ENCODE measurements at regions not wholly inside any gene's neighbourhood (a gene's known extent, or its start where the extent isn't known, plus 50 kb on each side); places are given as distances from the start of the nearest gene placed in this dataset.

DNA sequence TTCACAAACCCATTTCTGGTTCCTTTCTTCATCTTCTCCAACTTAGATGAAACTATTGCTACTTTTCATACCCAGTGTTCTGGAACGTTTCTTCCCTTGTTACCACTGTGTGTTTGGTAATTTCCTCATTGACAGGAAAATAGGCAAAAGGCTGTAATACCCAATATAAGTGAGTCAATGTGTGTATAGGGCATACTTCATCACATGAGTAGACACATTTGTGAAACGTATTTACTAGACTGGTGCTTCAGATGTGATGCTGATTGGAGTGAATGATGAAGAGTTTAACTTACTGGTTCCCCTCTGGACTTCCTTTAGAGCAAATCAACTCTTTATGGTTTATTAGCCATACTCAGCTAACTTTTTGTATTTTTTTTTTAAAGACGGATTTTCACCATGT is 195.1 kb upstream of the ATP6AP2 start:
- Histone ChIP-seq H3K27ac (no peak overlapping the region), H3K9me3 (no peaks in the 10 kb centered on the region), H3K4me3 (no peak overlapping the region), H3K4me1 (no peaks in the 10 kb centered on the region), H3K36me3 (no peaks in the 10 kb centered on the region), H3K27me3 (no peaks in the 10 kb centered on the region)
- in situ Hi-C loops (cut with MboI; ENCODE audit: low pct_ligation_motif_present in 1 of 4, low pct_unique_long_range_greater_than_20kb in 1 of 4, low sequenced_read_pairs in 3 of 4) (no loop called here), intact Hi-C loops (cut with DNase I; ENCODE audit: low total_unique reads) (no loop called here)
- DNase-seq, result no peak
- TF ChIP-seq EP300 (IDR thresholded peaks at IDR 0.05; ENCODE audit: low read depth) (no peak), POLR2A (IDR thresholded peaks at IDR 0.05) (no peak), POLR2AphosphoS5 (IDR thresholded peaks at IDR 0.05) (no peak)
- TF ChIP-seq, protein P1, sequence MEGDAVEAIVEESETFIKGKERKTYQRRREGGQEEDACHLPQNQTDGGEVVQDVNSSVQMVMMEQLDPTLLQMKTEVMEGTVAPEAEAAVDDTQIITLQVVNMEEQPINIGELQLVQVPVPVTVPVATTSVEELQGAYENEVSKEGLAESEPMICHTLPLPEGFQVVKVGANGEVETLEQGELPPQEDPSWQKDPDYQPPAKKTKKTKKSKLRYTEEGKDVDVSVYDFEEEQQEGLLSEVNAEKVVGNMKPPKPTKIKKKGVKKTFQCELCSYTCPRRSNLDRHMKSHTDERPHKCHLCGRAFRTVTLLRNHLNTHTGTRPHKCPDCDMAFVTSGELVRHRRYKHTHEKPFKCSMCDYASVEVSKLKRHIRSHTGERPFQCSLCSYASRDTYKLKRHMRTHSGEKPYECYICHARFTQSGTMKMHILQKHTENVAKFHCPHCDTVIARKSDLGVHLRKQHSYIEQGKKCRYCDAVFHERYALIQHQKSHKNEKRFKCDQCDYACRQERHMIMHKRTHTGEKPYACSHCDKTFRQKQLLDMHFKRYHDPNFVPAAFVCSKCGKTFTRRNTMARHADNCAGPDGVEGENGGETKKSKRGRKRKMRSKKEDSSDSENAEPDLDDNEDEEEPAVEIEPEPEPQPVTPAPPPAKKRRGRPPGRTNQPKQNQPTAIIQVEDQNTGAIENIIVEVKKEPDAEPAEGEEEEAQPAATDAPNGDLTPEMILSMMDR (IDR thresholded peaks at IDR 0.05), result no peak
- WGBS, 2 donors (ENCODE audit: low coverage in 1 of 2), result 44% methylated on average over 3 of the region's 3 CpGs; no CpG with 5 or more reads in 1 of the 2 donors

DNA sequence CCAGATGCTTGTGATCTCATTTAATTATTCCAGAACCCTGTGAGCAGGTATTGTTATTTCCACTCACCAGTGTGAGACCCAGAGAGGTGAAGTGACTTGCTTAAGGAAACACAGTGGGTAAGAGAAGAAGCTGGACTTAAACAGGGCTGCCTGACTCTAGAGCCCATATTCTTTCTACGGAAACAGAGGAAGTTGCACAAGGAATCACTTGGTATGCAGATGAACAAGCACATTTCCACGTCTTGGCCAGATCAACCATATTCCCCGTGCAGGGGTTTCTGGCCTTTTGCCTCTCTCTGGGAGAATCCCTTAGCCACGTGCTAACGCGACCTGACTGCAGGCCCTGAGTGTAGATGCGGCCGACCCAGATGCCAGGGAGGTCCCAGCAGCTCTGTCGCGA is 195.5 kb upstream of the ATP6AP2 start:
- in situ Hi-C loops (cut with MboI; ENCODE audit: low pct_ligation_motif_present in 1 of 4, low pct_unique_long_range_greater_than_20kb in 1 of 4, low sequenced_read_pairs in 3 of 4), result no loop called here
- H3K27ac ChIP-seq, result no peak overlapping the region

DNA sequence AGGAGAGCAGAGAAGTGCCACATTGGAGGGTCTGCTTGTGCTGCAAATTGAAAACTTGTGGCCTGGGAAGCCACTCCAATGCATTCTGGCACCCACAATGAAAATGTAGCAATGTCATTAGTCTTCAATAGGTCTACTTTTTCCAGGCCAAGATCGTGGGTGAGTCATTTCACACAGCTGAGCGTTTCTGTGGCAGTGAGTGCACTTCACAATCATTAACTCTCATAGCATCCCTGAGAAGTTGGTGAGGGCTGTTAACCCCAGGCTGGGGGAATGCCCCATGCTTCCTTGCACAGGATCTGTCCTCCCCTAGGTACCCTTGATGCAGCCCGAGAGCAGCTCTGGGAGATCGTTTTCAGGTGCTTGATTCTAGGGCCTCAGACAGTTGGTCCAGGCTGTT is 196.8 kb upstream of the ATP6AP2 start:
- Histone ChIP-seq H3K4me3 (no peak overlapping the region), H3K9me3 (no peaks in the 10 kb centered on the region), H3K27ac (no peak overlapping the region), H3K27me3 (no peaks in the 10 kb centered on the region), H3K36me3 (no peaks in the 10 kb centered on the region), H3K4me1 (no peaks in the 10 kb centered on the region)
- in situ Hi-C loops (cut with MboI; ENCODE audit: low pct_ligation_motif_present in 1 of 4, low pct_unique_long_range_greater_than_20kb in 1 of 4, low sequenced_read_pairs in 3 of 4) (no loop called here), intact Hi-C loops (cut with DNase I; ENCODE audit: low total_unique reads) (no loop called here)
- WGBS, 2 donors (ENCODE audit: low coverage in 1 of 2), result 70% methylated on average over 4 of the region's 4 CpGs; no CpG with 5 or more reads in 1 of the 2 donors
- TF ChIP-seq, protein P1 (IDR thresholded peaks at IDR 0.05), result no peak
- no peak for TF ChIP-seq POLR2A (IDR thresholded peaks at IDR 0.05)
- TF ChIP-seq EP300 (IDR thresholded peaks at IDR 0.05; ENCODE audit: low read depth), result no peak
- TF ChIP-seq POLR2AphosphoS5 (IDR thresholded peaks at IDR 0.05), result no peak
- no peak for DNase-seq

More for the DNA sequence above, 195.5 kb upstream of the ATP6AP2 start:
- H3K4me1 ChIP-seq, result no peaks in the 10 kb centered on the region
- H3K36me3 ChIP-seq, result no peaks in the 10 kb centered on the region
- TF ChIP-seq POLR2A (IDR thresholded peaks at IDR 0.05), result no peak
- TF ChIP-seq POLR2AphosphoS5 (IDR thresholded peaks at IDR 0.05), result no peak
- no peak for TF ChIP-seq EP300 (IDR thresholded peaks at IDR 0.05; ENCODE audit: low read depth)
- TF ChIP-seq, protein P1 (IDR thresholded peaks at IDR 0.05), result no peak
- intact Hi-C loops (cut with DNase I; ENCODE audit: low total_unique reads), result no loop called here
- no peaks in the 10 kb centered on the region for H3K27me3 ChIP-seq
- 79% methylated on average over 10 of the region's 10 CpGs; no CpG with 5 or more reads in 1 of the 2 donors for WGBS, 2 donors (ENCODE audit: low coverage in 1 of 2)
- no peak for DNase-seq
- no peaks in the 10 kb centered on the region for H3K9me3 ChIP-seq
- no peak overlapping the region for H3K4me3 ChIP-seq

DNA sequence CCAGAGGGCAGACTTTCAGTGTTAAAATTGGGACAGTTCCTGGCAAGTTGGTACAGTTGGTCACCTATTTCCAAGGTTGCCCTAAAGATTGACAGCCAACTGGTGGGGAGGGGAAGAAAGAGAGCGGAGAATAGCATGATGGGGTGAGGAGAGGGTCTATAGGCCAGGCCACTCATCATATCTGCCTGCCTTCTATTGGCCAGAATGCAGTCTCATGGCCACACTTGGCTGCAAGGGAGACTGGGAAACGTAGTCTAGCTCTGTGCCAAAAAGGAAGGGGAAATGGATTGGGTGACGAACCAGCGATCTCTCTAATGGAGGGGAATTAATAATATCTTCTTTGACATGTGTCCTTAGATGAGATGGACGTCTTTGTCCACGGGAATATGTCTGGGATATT is 197.4 kb upstream of the ATP6AP2 start:
- Histone ChIP-seq H3K9me3 (no peaks in the 10 kb centered on the region), H3K27me3 (no peaks in the 10 kb centered on the region), H3K4me3 (no peak overlapping the region), H3K36me3 (no peaks in the 10 kb centered on the region), H3K4me1 (no peaks in the 10 kb centered on the region), H3K27ac (no peak overlapping the region)
- WGBS, 2 donors (ENCODE audit: low coverage in 1 of 2), result 59 to 60% methylated on average over 5 to 6 of the region's 6 CpGs
- in situ Hi-C loops (cut with MboI; ENCODE audit: low pct_ligation_motif_present in 1 of 4, low pct_unique_long_range_greater_than_20kb in 1 of 4, low sequenced_read_pairs in 3 of 4) (no loop called here), intact Hi-C loops (cut with DNase I; ENCODE audit: low total_unique reads) (no loop called here)
- TF ChIP-seq EP300 (IDR thresholded peaks at IDR 0.05; ENCODE audit: low read depth) (no peak), POLR2AphosphoS5 (IDR thresholded peaks at IDR 0.05) (no peak), POLR2A (IDR thresholded peaks at IDR 0.05) (no peak)
- TF ChIP-seq, protein P1 (IDR thresholded peaks at IDR 0.05), result no peak
- DNase-seq, result no peak

Measured in transverse colon (tissue), 4 donors.